Right atrium auricular region (tissue), 2 donors: ENCODE measurements at regions not wholly inside any gene's neighbourhood (a gene's known extent, or its start where the extent isn't known, plus 50 kb on each side); places are given as distances from the start of the nearest gene placed in this dataset.
"Not testable (repeated sequence)": the region's sequence is repeated elsewhere in the genome, so short reads cannot be mapped to it uniquely, and the experiment has no call there.

Experiments used
- DNase-seq: peaks from one replicate; pipeline ENCODE4 v3.0.0-alpha.2; 2019; ENCODE audit warnings: low spot score
- H3K27ac ChIP-seq, 2 donors: fragments of 200-600 bp; sonication (generic); 1 replicate in 1 of 2; 2 replicates in 1 of 2; pipeline ENCODE4 v1.5.1; 2016 to 2019
- H3K27me3 ChIP-seq, 2 donors: fragments of 200-600 bp; sonication (generic); one replicate each; pipeline versions ENCODE4 v1.5.1 to v1.6.0; 2017 to 2019
- H3K36me3 ChIP-seq: fragments of 200-600 bp; sonication (generic); one replicate; pipeline ENCODE4 v1.5.1; 2016
- H3K4me1 ChIP-seq, 2 donors: fragments of 200-600 bp; sonication (generic); one replicate each; pipeline versions ENCODE4 v1.5.1 to v1.6.0; 2017 to 2019
- H3K4me3 ChIP-seq, 2 donors: fragments of 200-600 bp; sonication (generic); 1 replicate in 1 of 2; 2 replicates in 1 of 2; pipeline ENCODE4 v1.5.1; 2017 to 2019; ENCODE audit warnings: mild to moderate bottlenecking in 1 of 2, moderate library complexity in 1 of 2
- H3K9me3 ChIP-seq, 2 donors: fragments of 200-600 bp; sonication (generic); one replicate each; pipeline ENCODE4 v1.5.1; 2019
- TF ChIP-seq, protein P1 (sequence below), 2 donors: fragments of 200-600 bp; sonication (generic); IDR thresholded peaks; one replicate each; pipeline ENCODE4 v1.5.1; 2019; ENCODE audit warnings: antibody characterized with exemption in 2 of 2

DNA sequence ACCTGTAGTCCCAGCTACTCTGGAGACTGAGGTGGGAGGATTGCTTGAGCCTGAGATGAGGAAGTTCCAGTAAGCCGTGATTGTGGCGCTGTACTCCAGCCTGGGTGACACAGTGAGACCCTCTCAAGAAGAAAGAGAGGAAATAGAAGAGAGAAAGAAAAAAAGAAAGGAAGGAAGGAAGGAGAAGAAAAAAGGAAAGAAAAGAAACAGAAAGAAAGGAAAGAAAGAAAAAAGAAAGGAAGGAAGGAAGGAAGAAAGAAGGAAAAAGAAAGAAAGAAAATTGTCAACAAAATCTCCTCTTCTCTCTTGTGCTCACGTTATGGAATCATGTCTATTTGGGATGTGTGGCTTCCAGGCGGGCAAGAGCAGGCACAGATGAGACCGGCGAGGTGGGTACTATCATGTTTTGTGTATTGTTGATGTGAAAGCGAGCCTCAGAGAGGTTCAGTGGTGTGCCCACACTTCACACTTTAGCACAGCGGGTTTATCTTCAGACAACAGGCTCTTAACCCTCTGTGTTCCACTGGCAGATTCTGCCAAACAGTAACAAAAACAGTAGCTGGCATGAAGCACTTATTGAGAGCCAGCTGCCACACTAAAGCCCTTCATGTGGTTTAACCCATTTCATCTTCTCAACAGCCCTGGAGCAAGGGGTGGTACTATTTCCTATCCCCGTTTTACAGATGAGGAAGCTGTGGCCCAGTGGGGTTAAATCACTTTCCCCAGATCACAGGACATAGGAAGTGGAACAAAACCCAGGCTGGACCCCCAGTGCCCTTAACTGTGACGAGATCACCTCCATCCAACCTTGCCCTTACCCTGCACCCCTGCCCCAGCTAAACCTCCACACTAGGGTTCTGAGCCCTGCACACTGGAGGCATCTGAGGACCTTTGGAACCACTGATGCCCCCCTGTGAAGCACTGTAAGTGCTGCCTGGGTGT, 94.7 kb upstream of the TARDBP start:
- Histone ChIP-seq H3K27ac (no peak overlapping the region), H3K36me3 (no peaks in the 10 kb centered on the region), H3K4me1 (no peaks in the 10 kb centered on the region), H3K27me3 (no peaks in the 10 kb centered on the region), H3K4me3 (no peak overlapping the region), H3K9me3 (no peaks in the 10 kb centered on the region)
- TF ChIP-seq, protein P1, sequence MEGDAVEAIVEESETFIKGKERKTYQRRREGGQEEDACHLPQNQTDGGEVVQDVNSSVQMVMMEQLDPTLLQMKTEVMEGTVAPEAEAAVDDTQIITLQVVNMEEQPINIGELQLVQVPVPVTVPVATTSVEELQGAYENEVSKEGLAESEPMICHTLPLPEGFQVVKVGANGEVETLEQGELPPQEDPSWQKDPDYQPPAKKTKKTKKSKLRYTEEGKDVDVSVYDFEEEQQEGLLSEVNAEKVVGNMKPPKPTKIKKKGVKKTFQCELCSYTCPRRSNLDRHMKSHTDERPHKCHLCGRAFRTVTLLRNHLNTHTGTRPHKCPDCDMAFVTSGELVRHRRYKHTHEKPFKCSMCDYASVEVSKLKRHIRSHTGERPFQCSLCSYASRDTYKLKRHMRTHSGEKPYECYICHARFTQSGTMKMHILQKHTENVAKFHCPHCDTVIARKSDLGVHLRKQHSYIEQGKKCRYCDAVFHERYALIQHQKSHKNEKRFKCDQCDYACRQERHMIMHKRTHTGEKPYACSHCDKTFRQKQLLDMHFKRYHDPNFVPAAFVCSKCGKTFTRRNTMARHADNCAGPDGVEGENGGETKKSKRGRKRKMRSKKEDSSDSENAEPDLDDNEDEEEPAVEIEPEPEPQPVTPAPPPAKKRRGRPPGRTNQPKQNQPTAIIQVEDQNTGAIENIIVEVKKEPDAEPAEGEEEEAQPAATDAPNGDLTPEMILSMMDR (IDR thresholded peaks at IDR 0.05), result no peak
- no peak for DNase-seq

DNA sequence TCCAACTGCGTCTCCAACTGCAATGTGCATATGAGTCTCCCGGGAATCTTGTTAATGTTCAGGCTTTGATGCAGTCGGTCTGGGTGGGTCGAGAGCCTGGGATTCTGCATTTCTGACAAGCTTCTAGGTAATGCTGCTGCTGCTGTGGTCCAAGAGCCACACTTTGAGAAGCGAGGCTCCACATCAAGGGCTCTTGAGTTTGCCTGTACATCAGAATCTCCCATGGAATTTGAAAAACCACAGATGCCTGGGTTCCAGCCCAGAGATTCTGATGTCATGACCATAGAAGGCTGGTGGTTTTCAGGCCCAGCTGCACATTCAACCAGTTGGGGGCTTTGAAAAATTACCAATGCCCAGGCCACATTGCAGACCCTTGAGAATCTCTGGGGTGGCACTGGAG, 93.9 kb upstream of the TARDBP start:
- Histone ChIP-seq H3K36me3 (no peaks in the 10 kb centered on the region), H3K9me3 (no peaks in the 10 kb centered on the region), H3K27ac (no peak overlapping the region), H3K4me1 (no peaks in the 10 kb centered on the region), H3K27me3 (no peaks in the 10 kb centered on the region), H3K4me3 (no peak overlapping the region)
- TF ChIP-seq, protein P1 (IDR thresholded peaks at IDR 0.05), result no peak
- no peak for DNase-seq

DNA sequence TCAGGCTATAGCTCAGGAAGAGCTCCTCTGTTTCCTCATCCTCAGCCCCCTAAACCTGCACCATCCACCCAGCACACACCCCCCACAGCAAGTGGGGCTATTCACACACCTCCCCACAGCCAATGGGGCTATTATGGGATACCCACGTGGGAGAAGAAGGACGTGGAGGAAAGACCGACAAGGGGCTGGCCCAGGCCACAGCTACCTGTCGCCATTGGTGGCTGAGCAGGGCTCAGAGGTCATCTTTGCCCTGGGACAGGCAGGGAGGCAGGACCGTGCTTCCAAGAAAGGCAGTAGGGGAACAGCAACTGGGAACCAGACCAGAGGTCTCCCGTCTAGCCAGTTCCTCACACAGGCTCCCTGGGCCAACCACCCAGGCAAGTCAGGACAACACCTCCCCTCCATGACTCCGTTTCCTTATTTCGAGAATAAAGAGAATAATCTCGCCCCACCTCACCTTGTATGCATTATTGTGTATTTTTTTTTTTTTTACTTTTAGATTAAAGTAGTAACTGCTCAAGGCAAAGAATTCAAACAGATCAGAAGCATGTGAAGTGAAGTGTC, 92.3 kb upstream of the TARDBP start:
- no peaks in the 10 kb centered on the region for H3K36me3 ChIP-seq
- H3K27me3 ChIP-seq, result no peaks in the 10 kb centered on the region
- H3K9me3 ChIP-seq, result no peaks in the 10 kb centered on the region
- no peak overlapping the region for H3K27ac ChIP-seq
- TF ChIP-seq, protein P1 (IDR thresholded peaks at IDR 0.05), result no peak
- no peaks in the 10 kb centered on the region for H3K4me1 ChIP-seq
- no peak overlapping the region for H3K4me3 ChIP-seq
- no peak for DNase-seq

DNA sequence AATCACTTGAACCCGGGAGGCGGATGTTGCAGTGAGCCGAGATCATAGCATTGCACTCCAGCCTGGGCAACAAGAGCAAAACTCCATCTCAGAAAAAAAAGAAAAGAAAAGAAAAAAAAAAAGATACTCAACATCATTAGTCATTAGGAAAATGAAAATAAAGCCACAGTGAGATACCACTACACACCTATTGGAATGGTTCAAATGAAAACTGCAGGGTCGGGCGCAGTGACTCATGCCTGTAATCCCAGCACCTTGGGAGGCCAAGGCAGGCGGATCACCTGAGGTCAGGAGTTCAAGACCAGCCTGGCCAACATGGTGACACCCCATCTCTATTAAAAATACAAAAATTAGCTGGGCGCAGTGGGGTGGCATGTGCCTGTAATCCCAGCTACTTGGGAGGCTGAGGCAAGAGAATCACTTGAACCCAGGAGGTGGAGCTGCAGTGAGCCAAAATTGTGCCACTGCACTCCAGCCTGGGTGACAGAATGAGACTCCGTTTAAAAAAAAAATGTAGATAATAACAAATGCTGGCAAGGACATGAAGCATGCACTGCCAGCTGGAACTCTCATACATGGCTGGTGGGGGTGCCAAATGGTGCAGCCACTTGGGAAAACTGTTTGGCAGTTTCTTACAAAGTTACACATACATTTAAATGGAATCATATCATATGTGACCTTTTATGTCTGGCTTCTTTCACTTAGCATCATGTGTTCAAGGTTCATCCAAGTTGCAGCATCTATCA, 90.0 kb upstream of the TARDBP start:
- not testable (repeated sequence) for H3K27ac ChIP-seq, DNase-seq, H3K9me3 ChIP-seq, H3K4me3 ChIP-seq, H3K36me3 ChIP-seq, H3K4me1 ChIP-seq, H3K27me3 ChIP-seq

DNA sequence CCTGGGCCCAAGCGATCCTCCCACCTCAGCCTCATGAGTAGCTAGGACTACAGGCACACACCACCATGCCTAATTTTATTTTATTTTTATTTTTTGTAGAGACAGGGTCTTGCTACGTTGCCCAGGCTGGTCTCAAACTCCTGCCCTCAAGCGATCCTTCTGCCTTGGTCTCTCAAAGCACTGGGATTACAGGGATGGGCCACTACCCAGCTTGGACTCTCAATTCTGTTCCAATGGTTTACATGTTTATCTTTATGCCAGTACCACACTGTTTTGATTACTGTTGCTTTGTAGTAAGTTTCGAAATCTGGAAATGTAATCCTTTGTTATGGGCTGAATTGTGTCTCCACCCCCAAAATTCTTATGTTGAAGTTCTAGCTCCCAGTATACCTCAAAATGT, 88.4 kb upstream of the TARDBP start:
- no peaks in the 10 kb centered on the region for H3K27me3 ChIP-seq
- TF ChIP-seq, protein P1 (IDR thresholded peaks at IDR 0.05), result no peak
- no peak for DNase-seq
- peaks cover 0 to 7% of the 10 kb centered on the region in 2 donors for H3K9me3 ChIP-seq
- no peak overlapping the region for H3K4me3 ChIP-seq
- no peaks in the 10 kb centered on the region for H3K36me3 ChIP-seq
- no peak overlapping the region for H3K27ac ChIP-seq
- H3K4me1 ChIP-seq, result no peaks in the 10 kb centered on the region

DNA sequence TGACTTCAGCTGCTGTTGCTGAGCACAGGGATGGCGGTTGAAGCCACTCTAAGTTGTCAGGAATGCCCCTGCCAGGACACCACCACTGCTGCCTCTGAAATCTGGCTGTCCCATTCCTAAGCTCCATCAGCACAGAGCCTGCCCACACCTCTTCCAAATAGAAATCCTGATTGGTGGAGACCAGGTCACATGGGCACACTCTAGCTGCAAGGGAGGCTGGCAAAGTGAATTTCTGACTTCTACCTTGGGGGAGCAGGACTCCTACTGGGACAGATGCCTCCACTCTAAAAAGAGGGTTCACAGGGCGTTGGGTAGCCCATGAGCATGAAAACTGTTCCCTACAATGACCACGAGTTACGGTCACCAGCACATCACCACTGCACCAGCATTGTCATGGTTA, 83.8 kb upstream of the TARDBP start:
- H3K4me3 ChIP-seq, result no peak overlapping the region
- DNase-seq, result no peak
- no peaks in the 10 kb centered on the region for H3K4me1 ChIP-seq
- H3K36me3 ChIP-seq, result no peaks in the 10 kb centered on the region
- no peaks in the 10 kb centered on the region for H3K27me3 ChIP-seq
- TF ChIP-seq, protein P1 (IDR thresholded peaks at IDR 0.05), result no peak
- peaks cover 0 to 8% of the 10 kb centered on the region in 2 donors for H3K9me3 ChIP-seq
- H3K27ac ChIP-seq, result no peak overlapping the region
